IMR-90 (cell line): ENCODE measurements at regions not wholly inside any gene's neighbourhood (a gene's known extent, or its start where the extent isn't known, plus 50 kb on each side); places are given as distances from the start of the nearest gene placed in this dataset.

Experiments
- ATAC-seq: fragments of 200-7000 bp; cut with Tn5 transposase; 2 replicates; pipeline ENCODE4 v1.9.1; 2020; ENCODE audit warnings: low read depth, mild to moderate bottlenecking, moderate library complexity
- BruUV-seq: library from RNA; stranded (reverse); fragments of 400-500 nt; replicated peaks from 2 replicates; lab custom pipeline; 2021; lab: Mats Ljungman, UMichigan
- CTCF ChIA-PET: fragments of 300-600 bp; formaldehyde crosslinking; extraction: SDS; loops from one replicate; lab custom pipeline; 2021; ENCODE audit warnings: antibody characterized with exemption; lab: Yijun Ruan, JAX
- POLR2A ChIA-PET: fragments of 300-600 bp; sonication (Branson Sonifier 250); formaldehyde crosslinking; loops from one replicate; lab custom pipeline; 2022; ENCODE audit warnings: antibody characterized with exemption; ENCODE audit not compliant: unreplicated experiment; lab: Charles Lee
- DNase-seq: peaks from one replicate; pipeline ENCODE4 v3.0.0; 2013
- H2AFZ ChIP-seq: replicated peaks from 2 replicates; pipeline ENCODE3; 2013; ENCODE audit warnings: low read length, mild to moderate bottlenecking; ENCODE audit not compliant: poor library complexity
- H2AK5ac ChIP-seq: 2 replicates; pipeline ENCODE4 v1.6.1; 2013; ENCODE audit warnings: low read depth, low read length, inconsistent platforms
- H2AK9ac ChIP-seq: replicated peaks from 2 replicates; pipeline ENCODE3; 2013; ENCODE audit warnings: mild to moderate bottlenecking, low read depth, low read length, moderate library complexity; ENCODE audit not compliant: poor library complexity
- H2BK120ac ChIP-seq: 2 replicates; pipeline ENCODE4 v1.6.1; 2013; ENCODE audit warnings: low read depth, low read length, inconsistent platforms
- H2BK15ac ChIP-seq: 3 replicates; pipeline ENCODE4 v1.6.1; 2013; ENCODE audit warnings: low read depth, low read length, inconsistent platforms
- H2BK20ac ChIP-seq: 2 replicates; pipeline ENCODE4 v1.6.1; 2013; ENCODE audit warnings: low read depth, mild to moderate bottlenecking, inconsistent platforms, low read length, moderate library complexity
- H2BK5ac ChIP-seq: 2 replicates; pipeline ENCODE4 v1.6.1; 2013; ENCODE audit warnings: mild to moderate bottlenecking, low read depth, low read length, inconsistent platforms; ENCODE audit not compliant: poor library complexity, severe bottlenecking
- H3K14ac ChIP-seq: replicated peaks from 2 replicates; pipeline ENCODE4 v1.6.1; 2013; ENCODE audit warnings: low read depth, low read length, inconsistent platforms
- H3K18ac ChIP-seq: 2 replicates; pipeline ENCODE4 v1.6.1; 2013; ENCODE audit warnings: low read depth, low read length, control low read depth
- H3K23ac ChIP-seq: 2 replicates; pipeline ENCODE4 v1.6.1; 2013; ENCODE audit warnings: low read depth, low read length, inconsistent platforms
- H3K27ac ChIP-seq: 2 replicates; pipeline ENCODE4 v1.5.1; 2013; ENCODE audit warnings: mild to moderate bottlenecking, control low read depth, low read length; ENCODE audit not compliant: insufficient read depth
- H3K27me3 ChIP-seq: 2 replicates; pipeline ENCODE4 v1.6.1; 2013; ENCODE audit warnings: low read length; ENCODE audit not compliant: control insufficient read depth, insufficient read depth
- H3K36me3 ChIP-seq: 2 replicates; pipeline ENCODE4 v1.6.1; 2013; ENCODE audit warnings: low read length, mixed read lengths; ENCODE audit not compliant: control insufficient read depth, insufficient read depth
- H3K4ac ChIP-seq: 2 replicates; pipeline ENCODE4 v1.6.1; 2013; ENCODE audit warnings: low read depth, low read length, inconsistent platforms
- H3K4me1 ChIP-seq: 2 replicates; pipeline ENCODE4 v1.6.1; 2013; ENCODE audit warnings: low read length, mixed read lengths; ENCODE audit not compliant: control insufficient read depth, insufficient read depth
- H3K4me2 ChIP-seq: 2 replicates; pipeline ENCODE4 v1.6.1; 2013; ENCODE audit warnings: low read depth, mild to moderate bottlenecking, control low read depth, low read length, moderate library complexity
- H3K4me3 ChIP-seq: 2 replicates; pipeline ENCODE4 v1.5.1; 2013; ENCODE audit warnings: low read depth, mild to moderate bottlenecking, control low read depth, low read length, moderate library complexity; ENCODE audit not compliant: insufficient read depth
- H3K56ac ChIP-seq: 2 replicates; pipeline ENCODE4 v1.6.1; 2013; ENCODE audit warnings: low read length, inconsistent platforms; ENCODE audit not compliant: insufficient read depth; ENCODE audit errors: extremely low read depth
- H3K79me1 ChIP-seq, 2 experiments: 2 replicates each; pipeline ENCODE4 v1.6.1; 2013; ENCODE audit warnings: low read length in 2 of 2, inconsistent platforms in 1 of 2, low read depth in 1 of 2
- H3K9ac ChIP-seq: 2 replicates; pipeline ENCODE4 v1.6.1; 2013; ENCODE audit warnings: low read depth, low read length, control low read depth
- H3K9me1 ChIP-seq: 2 replicates; pipeline ENCODE4 v1.6.1; 2013; ENCODE audit warnings: low read length, inconsistent platforms; ENCODE audit not compliant: insufficient read depth
- H3K9me3 ChIP-seq: 2 replicates; pipeline ENCODE4 v1.6.1; 2013; ENCODE audit warnings: low read length; ENCODE audit not compliant: control insufficient read depth, insufficient read depth
- H4K20me1 ChIP-seq: 2 replicates; pipeline ENCODE4 v1.6.1; 2013; ENCODE audit warnings: low read length, inconsistent platforms; ENCODE audit not compliant: insufficient read depth
- H4K5ac ChIP-seq: 2 replicates; pipeline ENCODE4 v1.6.1; 2013; ENCODE audit warnings: mild to moderate bottlenecking, low read depth, low read length, control low read depth
- H4K8ac ChIP-seq, 2 experiments: 2 replicates each; pipeline ENCODE4 v1.6.1; 2013; ENCODE audit warnings: low read depth in 2 of 2, low read length in 2 of 2, control low read depth in 1 of 2, inconsistent platforms in 1 of 2
- H4K91ac ChIP-seq: 2 replicates; pipeline ENCODE4 v1.6.1; 2013; ENCODE audit warnings: low read depth, low read length, inconsistent platforms; ENCODE audit not compliant: insufficient read depth
- BHLHE40 ChIP-seq: fragments of 150-350 bp; IDR thresholded peaks from 2 replicates; pipeline ENCODE4 v1.6.1; 2016; ENCODE audit warnings: mild to moderate bottlenecking, low read depth, low read length
- CEBPB ChIP-seq: IDR thresholded peaks from 2 replicates; pipeline ENCODE4 v1.6.1; 2012; ENCODE audit warnings: low read depth, low read length, improper control_type of control experiment
- CTCF ChIP-seq: conservative IDR thresholded peaks from 2 replicates; pipeline ENCODE4 v1.5.1; 2012; ENCODE audit warnings: mild to moderate bottlenecking, low read depth, low read length, improper control_type of control experiment
- ELK1 ChIP-seq: fragments of 150-350 bp; IDR thresholded peaks from 2 replicates; pipeline ENCODE4 v1.6.1; 2016; ENCODE audit warnings: low read depth, mild to moderate bottlenecking, low read length, moderate library complexity, borderline replicate concordance
- MAFK ChIP-seq: IDR thresholded peaks from 2 replicates; pipeline ENCODE4 v1.6.1; 2012; ENCODE audit warnings: low read depth, low read length, improper control_type of control experiment
- MAZ ChIP-seq: IDR thresholded peaks from 2 replicates; pipeline ENCODE4 v1.6.1; 2012; ENCODE audit warnings: low read depth, mild to moderate bottlenecking, low read length, improper control_type of control experiment, moderate library complexity, borderline replicate concordance
- NFE2L2 ChIP-seq: fragments of 150-350 bp; IDR thresholded peaks from 2 replicates; pipeline ENCODE4 v1.6.1; 2016; ENCODE audit warnings: low read depth, mild to moderate bottlenecking, low read length
- POLR2A ChIP-seq: IDR thresholded peaks from 2 replicates; pipeline ENCODE4 v1.6.1; 2012; ENCODE audit warnings: mild to moderate bottlenecking, low read depth, low read length
- RAD21 ChIP-seq: IDR thresholded peaks from 2 replicates; pipeline ENCODE4 v1.6.1; 2012; ENCODE audit warnings: low read length, improper control_type of control experiment
- RCOR1 ChIP-seq: IDR thresholded peaks from 2 replicates; pipeline ENCODE4 v1.6.1; 2012; ENCODE audit warnings: mild to moderate bottlenecking, low read length, improper control_type of control experiment; ENCODE audit not compliant: insufficient replicate concordance
- RFX5 ChIP-seq: IDR thresholded peaks from 2 replicates; pipeline ENCODE4 v1.8.0; 2012; ENCODE audit warnings: low read depth, mild to moderate bottlenecking, low read length, moderate library complexity
- SMC3 ChIP-seq: fragments of 150-350 bp; IDR thresholded peaks from 2 replicates; pipeline ENCODE4 v1.6.1; 2016; ENCODE audit warnings: low read depth, mild to moderate bottlenecking, antibody characterized with exemption, low read length, moderate library complexity
- USF2 ChIP-seq: fragments of 150-350 bp; IDR thresholded peaks from 2 replicates; pipeline ENCODE4 v1.6.1; 2017; ENCODE audit warnings: mild to moderate bottlenecking, antibody characterized with exemption, low read length, low read depth
- WGBS, 2 experiments: methylation state at CpG; one replicate each; pipeline versions ENCODE4 v1.1.5 to v1.1.7; 2013; ENCODE audit warnings: missing lambda C conversion rate in 2 of 2; ENCODE audit not compliant: insufficient read length in 1 of 2; ENCODE audit errors: extremely low coverage in 2 of 2; 5-methylcytosine and 5-hydroxymethylcytosine counted together
- dilution Hi-C: fragments of 300-500 bp; cut with HindIII; formaldehyde crosslinking; loops from one replicate; pipeline ENCODE4 v1.14.3; 2018; ENCODE audit warnings: low sequenced_read_pairs; ENCODE audit not compliant: unreplicated experiment
- in situ Hi-C: fragments of 300-500 bp; cut with MboI; formaldehyde crosslinking; loops from 3 replicates; pipeline ENCODE4 v1.14.3; 2019; ENCODE audit warnings: low sequenced_read_pairs, inconsistent platforms, mixed read lengths
- intact Hi-C: fragments of 100-400 bp; cut with micrococcal nuclease; formaldehyde crosslinking; loops from 2 replicates; pipeline ENCODE4 v1.10.0; 2022

- ATAC-seq (no peak), DNase-seq (no peak)
- Histone ChIP-seq H3K4ac (no peak overlapping the region), H2AK9ac (no peak overlapping the region), H2BK120ac (no peak overlapping the region), H3K36me3 (no peaks in the 10 kb centered on the region), H3K4me3 (no peak overlapping the region), H3K4me1 (no peaks in the 10 kb centered on the region), H2AFZ (peak overlapping the region; percentile 33), H3K79me1 (no peaks in the 10 kb centered on the region), H3K27me3 (peaks cover 32% of the 10 kb centered on the region), H4K8ac (no peak overlapping the region), H2BK20ac (no peak overlapping the region), H3K18ac (no peak overlapping the region), H2BK5ac (no peak overlapping the region), H3K14ac (no peak overlapping the region), H2BK15ac (no peak overlapping the region), H4K20me1 (no peaks in the 10 kb centered on the region), H4K5ac (no peak overlapping the region), H3K9ac (no peak overlapping the region), H3K9me3 (0 out of 2 replicates have a peak, but pooled peaks cover 4% of the 10 kb centered on the region), H3K23ac (no peak overlapping the region), H3K27ac (no peak overlapping the region), H2AK5ac (no peak overlapping the region), H3K4me2 (no peak overlapping the region), H3K9me1 (no peaks in the 10 kb centered on the region), H3K56ac (no peak overlapping the region), H4K91ac (no peak overlapping the region)
- CTCF ChIA-PET = no interaction called here
- WGBS, 2 experiments = no CpG with 5 or more reads among the region's 10 CpGs
- intact Hi-C loops (no loop called here), in situ Hi-C loops (no loop called here), dilution Hi-C loops (no loop called here)
- BruUV-seq = no TSS peak
- POLR2A ChIA-PET = no interaction called here
- TF ChIP-seq USF2 (no peak), MAZ (no peak), RAD21 (no peak), MAFK (no peak), CTCF (no peak), SMC3 (no peak), POLR2A (no peak), BHLHE40 (no peak), CEBPB (no peak), ELK1 (no peak), RCOR1 (no peak), NFE2L2 (no peak), RFX5 (no peak)
Measured at GRCh38 chr20:56808117-56808725, 179.1 kb downstream of the TFAP2C start.
